RWPE2 (cell line): ENCODE measurements at regions not wholly inside any gene's neighbourhood (a gene's known extent, or its start where the extent isn't known, plus 50 kb on each side); places are given as distances from the start of the nearest gene placed in this dataset.
"Not testable (repeated sequence)": the region's sequence is repeated elsewhere in the genome, so short reads cannot be mapped to it uniquely, and the experiment has no call there.

ENCODE experiments used
- ATAC-seq: fragments of 200-7000 bp; cut with Tn5 transposase; 3 replicates; pipeline ENCODE4 v1.9.1; 2021; ENCODE audit warnings: low read depth
- DNase-seq: peaks from one replicate; pipeline ENCODE4 v3.0.0-alpha.2; 2020; ENCODE audit warnings: low spot score
- H3K27ac ChIP-seq: fragments of 450-650 bp; 2 replicates; pipeline ENCODE4 v1.5.1; 2017; ENCODE audit warnings: mild to moderate bottlenecking; ENCODE audit not compliant: poor library complexity, severe bottlenecking
- H3K27me3 ChIP-seq: fragments of 250-450 bp; sonication (Bioruptor Pico); 2 replicates; pipeline ENCODE4 v1.5.1; 2021; ENCODE audit warnings: mild to moderate bottlenecking, moderate library complexity; ENCODE audit not compliant: insufficient read depth, poor library complexity, severe bottlenecking
- H3K36me3 ChIP-seq: fragments of 250-450 bp; sonication (Bioruptor Pico); 2 replicates; pipeline ENCODE4 v1.5.1; 2020; ENCODE audit warnings: low read depth, mild to moderate bottlenecking, moderate library complexity
- H3K4me1 ChIP-seq: fragments of 250-450 bp; sonication (Bioruptor Pico); 2 replicates; pipeline ENCODE4 v1.5.1; 2021; ENCODE audit warnings: mild to moderate bottlenecking, moderate library complexity; ENCODE audit not compliant: insufficient read depth, poor library complexity, severe bottlenecking
- H3K4me3 ChIP-seq: fragments of 250-450 bp; sonication (Bioruptor Pico); 2 replicates; pipeline ENCODE4 v1.5.1; 2021; ENCODE audit warnings: mild to moderate bottlenecking, moderate library complexity; ENCODE audit not compliant: severe bottlenecking
- H3K9me3 ChIP-seq: fragments of 250-450 bp; sonication (Bioruptor Pico); 2 replicates; pipeline ENCODE4 v1.5.1; 2021; ENCODE audit warnings: mild to moderate bottlenecking, moderate library complexity; ENCODE audit not compliant: severe bottlenecking
- CTCF ChIP-seq: fragments of 450-650 bp; IDR thresholded peaks from one replicate; pipeline ENCODE4 v1.5.1; 2017; ENCODE audit warnings: mild to moderate bottlenecking, moderate library complexity; ENCODE audit not compliant: poor library complexity, severe bottlenecking

GRCh38 chr6:90681863-90682262, 95.0 kb upstream of the MAP3K7 start:
- H3K36me3 ChIP-seq: no peaks in the 10 kb centered on the region
- DNase-seq (no peak), ATAC-seq (no peak)
- H3K9me3 ChIP-seq: no peaks in the 10 kb centered on the region
- no peaks in the 10 kb centered on the region for H3K27me3 ChIP-seq
- H3K27ac ChIP-seq: no peak overlapping the region
- no peak for TF ChIP-seq CTCF
- H3K4me3 ChIP-seq: no peak overlapping the region
- no peaks in the 10 kb centered on the region for H3K4me1 ChIP-seq

GRCh38 chr6:90678049-90678779, 91.3 kb upstream of the MAP3K7 start:
- H3K36me3 ChIP-seq: no peaks in the 10 kb centered on the region
- H3K27me3 ChIP-seq: peaks cover 13% of the 10 kb centered on the region
- no peak for ATAC-seq
- TF ChIP-seq CTCF: no peak
- no peaks in the 10 kb centered on the region for H3K4me1 ChIP-seq
- no peaks in the 10 kb centered on the region for H3K9me3 ChIP-seq
- no peak overlapping the region for H3K4me3 ChIP-seq
- no peak overlapping the region for H3K27ac ChIP-seq
- no peak for DNase-seq

GRCh38 chr6:90677440-90677839, 90.6 kb upstream of the MAP3K7 start:
- H3K27me3 ChIP-seq: peaks cover 13% of the 10 kb centered on the region
- no peaks in the 10 kb centered on the region for H3K4me1 ChIP-seq
- H3K9me3 ChIP-seq: no peaks in the 10 kb centered on the region
- no peaks in the 10 kb centered on the region for H3K36me3 ChIP-seq
- DNase-seq (no peak), ATAC-seq (no peak)
- no peak for TF ChIP-seq CTCF
- H3K27ac ChIP-seq: no peak overlapping the region
- no peak overlapping the region for H3K4me3 ChIP-seq

- no peak overlapping the region for H3K27ac ChIP-seq
Measured at GRCh38 chr6:90676516-90677300, 89.8 kb upstream of the MAP3K7 start.

GRCh38 chr6:90675107-90675506, 88.2 kb upstream of the MAP3K7 start:
- not testable (repeated sequence) for H3K4me3 ChIP-seq, H3K27ac ChIP-seq, ATAC-seq, H3K4me1 ChIP-seq, H3K9me3 ChIP-seq, DNase-seq, H3K36me3 ChIP-seq
- H3K27me3 ChIP-seq: peaks cover 13% of the 10 kb centered on the region

More at GRCh38 chr6:90676516-90677300, 89.8 kb upstream of the MAP3K7 start:
- Histone ChIP-seq H3K4me3 (no peak overlapping the region), H3K36me3 (no peaks in the 10 kb centered on the region), H3K27me3 (peaks cover 13% of the 10 kb centered on the region), H3K4me1 (no peaks in the 10 kb centered on the region), H3K9me3 (no peaks in the 10 kb centered on the region)
- TF ChIP-seq CTCF: no peak
- DNase-seq (no peak), ATAC-seq (no peak)

- H3K4me1 ChIP-seq, H3K27ac ChIP-seq, DNase-seq, H3K4me3 ChIP-seq, ATAC-seq, H3K9me3 ChIP-seq, H3K36me3 ChIP-seq: not testable (repeated sequence)
- H3K27me3 ChIP-seq: peaks cover 13% of the 10 kb centered on the region
Measured at GRCh38 chr6:90674077-90674476, 87.2 kb upstream of the MAP3K7 start.
